ENCODE measurements at regions not wholly inside any gene's neighbourhood (a gene's known extent, or its start where the extent isn't known, plus 50 kb on each side); places are given as distances from the start of the nearest gene placed in this dataset.

GRCh38 chr10:58894929-58895328 lies 281.5 kb upstream of the PHYHIPL start:
- Histone ChIP-seq H3K9ac (replicated peaks; ENCODE audit: extremely low read depth, insufficient read depth, low read length) (no peak overlapping the region), H4K20me1 (replicated peaks; ENCODE audit: control insufficient read depth, extremely low read depth, insufficient read depth, low read length) (no peaks in the 10 kb centered on the region), H3K4me1 (ENCODE audit: control insufficient read depth, extremely low read depth, insufficient read depth, low read length) (no peaks in the 10 kb centered on the region), H3K36me3 (ENCODE audit: control insufficient read depth in 2 of 2, extremely low read depth in 1 of 2, insufficient read depth in 2 of 2, low read length in 2 of 2) (no peaks in the 10 kb centered on the region), H3K27ac (ENCODE audit: insufficient read depth, low read depth, low read length) (no peak overlapping the region), H2AFZ (ENCODE audit: low read depth, low read length) (no peak overlapping the region), H3K27me3 (ENCODE audit: control insufficient read depth in 2 of 2, insufficient read depth in 2 of 2, low read length in 2 of 2) (no peaks in the 10 kb centered on the region), H3K9me3 (replicated peaks; ENCODE audit: control insufficient read depth, insufficient read depth, low read length) (no peaks in the 10 kb centered on the region), H3K4me2 (ENCODE audit: insufficient read depth, low read length) (no peak overlapping the region), H3K79me2 (ENCODE audit: control insufficient read depth, insufficient read depth, low read length) (no peaks in the 10 kb centered on the region), H3K9me1 (replicated peaks; ENCODE audit: control insufficient read depth, extremely low read depth, insufficient read depth, low read length) (no peaks in the 10 kb centered on the region), H3K4me3 (replicated peaks in 1 of 3; ENCODE audit: insufficient read depth in 1 of 3, low read depth in 1 of 3, low read length in 3 of 3) (no peak overlapping the region)
- BruUV-seq (replicated peaks) = no TSS peak
- intact Hi-C loops (cut with micrococcal nuclease) = no loop called here
- ChIA-PET POLR2A (no interaction called here), CTCF (no interaction called here)
- TF ChIP-seq CTCF (IDR thresholded peaks at IDR 0.05; ENCODE audit: extremely low read depth in 1 of 2, insufficient read depth in 1 of 2, low read depth in 1 of 2, low read length in 2 of 2) (no peak), FOS (IDR thresholded peaks at IDR 0.05; ENCODE audit: borderline replicate concordance, insufficient read depth, low read length) (no peak), MYC (IDR thresholded peaks at IDR 0.05; ENCODE audit: low read depth, low read length) (no peak), POLR2AphosphoS5 (IDR thresholded peaks at IDR 0.05; ENCODE audit: insufficient read depth, low read depth, low read length) (no peak), GATA2 (IDR thresholded peaks at IDR 0.05; ENCODE audit: insufficient read depth, insufficient read length, low read depth, low read length) (no peak), EZH2 (IDR thresholded peaks at IDR 0.05; ENCODE audit: borderline replicate concordance, low read depth, low read length, severe bottlenecking) (no peak), POLR2A (IDR thresholded peaks at IDR 0.05; ENCODE audit: low read depth, low read length) (no peak), MAX (IDR thresholded peaks at IDR 0.05; ENCODE audit: insufficient read depth, insufficient read length) (no peak), JUN (IDR thresholded peaks at IDR 0.05; ENCODE audit: borderline replicate concordance, insufficient read depth, insufficient read length, low read depth) (no peak)
- DNase-seq (ENCODE audit: low read depth, low spot score) (no peak), FAIRE-seq (no peak)
- dilution Hi-C loops (cut with MboI; ENCODE audit: extremely low pct_ligation_motif_present, low sequenced_read_pairs) = no loop called here

All from endothelial cell of umbilical vein (primary cell).